Lower leg skin (tissue), 4 donors: ENCODE measurements at regions not wholly inside any gene's neighbourhood (a gene's known extent, or its start where the extent isn't known, plus 50 kb on each side); places are given as distances from the start of the nearest gene placed in this dataset.

ENCODE experiments used
- DNase-seq, 2 donors: peaks; one replicate each; pipeline ENCODE4 v3.0.0-alpha.2; 2019; ENCODE audit warnings: low spot score in 2 of 2
- H3K4me3 ChIP-seq: fragments of 200-600 bp; sonication (generic); 2 replicates; pipeline ENCODE4 v1.5.1; 2017; ENCODE audit warnings: mild to moderate bottlenecking, low read depth; ENCODE audit not compliant: poor library complexity, severe bottlenecking
- POLR2A ChIP-seq, 2 donors: fragments of 450-650 bp; IDR thresholded peaks; one replicate each; pipeline ENCODE4 v1.6.1; 2016 to 2017; ENCODE audit warnings: antibody characterized with exemption in 2 of 2, mild to moderate bottlenecking in 1 of 2, moderate library complexity in 1 of 2
- WGBS, 2 donors: methylation state at CpG; one replicate each; pipeline ENCODE4 v1.1.5; 2018; 5-methylcytosine and 5-hydroxymethylcytosine counted together
- intact Hi-C: fragments of 100-400 bp; cut with DNase I; formaldehyde crosslinking; loops from one replicate; pipeline ENCODE4 v1.15.0; 2023; ENCODE audit warnings: low total_unique reads
- TF ChIP-seq, protein P1 (sequence below), 3 donors: fragments of 450-650 bp; IDR thresholded peaks; one replicate each; pipeline ENCODE4 v1.5.1; 2016; ENCODE audit warnings: antibody characterized with exemption in 3 of 3, mild to moderate bottlenecking in 3 of 3, moderate library complexity in 2 of 3

DNA sequence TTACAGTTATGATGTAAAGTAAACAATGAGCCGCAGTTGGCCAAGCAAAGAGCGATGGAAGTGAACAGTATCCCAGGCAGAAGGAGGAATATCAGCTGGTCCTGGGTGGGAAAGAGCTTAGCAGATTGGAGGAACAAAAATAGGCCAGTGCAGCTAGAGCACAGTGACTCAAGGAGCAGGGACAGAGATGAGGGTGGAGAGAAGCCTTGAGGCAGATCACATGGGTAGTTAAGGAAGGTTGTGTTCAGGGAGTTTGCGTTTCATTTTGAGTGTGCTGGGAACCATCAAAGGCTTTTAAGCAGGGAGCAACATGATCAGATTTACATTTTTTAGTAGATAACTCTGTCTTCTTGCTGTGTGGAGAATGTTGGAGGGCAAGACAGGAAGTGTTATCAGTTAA, 113.6 kb downstream of the OAT start:
- DNase-seq: no peak
- WGBS, 2 donors: 72 to 77% methylated on average over 3 of the region's 3 CpGs

DNA sequence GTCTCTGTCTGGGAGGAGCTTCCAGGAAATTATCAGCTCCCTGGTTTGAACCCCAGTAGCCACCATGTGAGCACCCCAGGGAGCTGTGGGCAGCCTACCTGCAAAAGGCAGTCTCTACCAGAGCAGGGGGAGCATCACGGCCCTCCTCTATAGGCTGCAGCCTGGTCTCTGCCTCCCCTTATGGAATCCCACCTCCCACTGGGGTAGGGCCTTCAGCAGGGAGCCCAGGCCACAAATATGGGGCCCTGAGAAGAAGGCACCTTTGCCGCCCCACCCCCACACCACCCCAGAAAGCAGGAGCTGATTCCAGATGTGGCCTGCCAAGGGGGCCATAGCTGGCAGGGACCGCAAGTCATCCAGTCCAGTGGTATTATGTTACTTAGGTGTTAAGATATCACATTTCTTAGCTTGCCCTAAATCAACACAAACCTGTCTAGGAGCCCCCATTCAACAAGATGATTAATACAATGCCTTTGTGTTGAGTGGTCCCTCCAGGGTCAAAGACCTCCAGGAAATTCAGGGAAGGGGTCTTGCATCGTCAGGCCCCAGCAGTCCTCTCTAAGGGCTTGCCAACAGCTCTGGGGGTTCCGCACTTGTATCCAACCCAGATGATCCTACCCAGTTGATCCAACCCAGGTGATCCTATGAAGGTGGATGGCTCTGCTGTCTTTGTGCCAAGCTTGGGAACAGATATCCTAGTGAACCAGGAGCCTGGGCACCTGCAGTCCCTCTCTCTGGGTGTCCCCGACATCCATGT, 114.9 kb downstream of the OAT start:
- no peak overlapping the region for H3K4me3 ChIP-seq
- TF ChIP-seq POLR2A (IDR thresholded peaks at IDR 0.05): no peak
- WGBS, 2 donors: 95 to 98% methylated on average over 5 to 6 of the region's 6 CpGs
- intact Hi-C loops: no loop called here
- DNase-seq: peak in 1 of 2 donors; percentile 57

More for the DNA sequence above, 113.6 kb downstream of the OAT start:
- TF ChIP-seq, protein P1, sequence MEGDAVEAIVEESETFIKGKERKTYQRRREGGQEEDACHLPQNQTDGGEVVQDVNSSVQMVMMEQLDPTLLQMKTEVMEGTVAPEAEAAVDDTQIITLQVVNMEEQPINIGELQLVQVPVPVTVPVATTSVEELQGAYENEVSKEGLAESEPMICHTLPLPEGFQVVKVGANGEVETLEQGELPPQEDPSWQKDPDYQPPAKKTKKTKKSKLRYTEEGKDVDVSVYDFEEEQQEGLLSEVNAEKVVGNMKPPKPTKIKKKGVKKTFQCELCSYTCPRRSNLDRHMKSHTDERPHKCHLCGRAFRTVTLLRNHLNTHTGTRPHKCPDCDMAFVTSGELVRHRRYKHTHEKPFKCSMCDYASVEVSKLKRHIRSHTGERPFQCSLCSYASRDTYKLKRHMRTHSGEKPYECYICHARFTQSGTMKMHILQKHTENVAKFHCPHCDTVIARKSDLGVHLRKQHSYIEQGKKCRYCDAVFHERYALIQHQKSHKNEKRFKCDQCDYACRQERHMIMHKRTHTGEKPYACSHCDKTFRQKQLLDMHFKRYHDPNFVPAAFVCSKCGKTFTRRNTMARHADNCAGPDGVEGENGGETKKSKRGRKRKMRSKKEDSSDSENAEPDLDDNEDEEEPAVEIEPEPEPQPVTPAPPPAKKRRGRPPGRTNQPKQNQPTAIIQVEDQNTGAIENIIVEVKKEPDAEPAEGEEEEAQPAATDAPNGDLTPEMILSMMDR (IDR thresholded peaks at IDR 0.05): no peak
- TF ChIP-seq POLR2A (IDR thresholded peaks at IDR 0.05): no peak
- H3K4me3 ChIP-seq: no peak overlapping the region
- intact Hi-C loops: no loop called here

DNA sequence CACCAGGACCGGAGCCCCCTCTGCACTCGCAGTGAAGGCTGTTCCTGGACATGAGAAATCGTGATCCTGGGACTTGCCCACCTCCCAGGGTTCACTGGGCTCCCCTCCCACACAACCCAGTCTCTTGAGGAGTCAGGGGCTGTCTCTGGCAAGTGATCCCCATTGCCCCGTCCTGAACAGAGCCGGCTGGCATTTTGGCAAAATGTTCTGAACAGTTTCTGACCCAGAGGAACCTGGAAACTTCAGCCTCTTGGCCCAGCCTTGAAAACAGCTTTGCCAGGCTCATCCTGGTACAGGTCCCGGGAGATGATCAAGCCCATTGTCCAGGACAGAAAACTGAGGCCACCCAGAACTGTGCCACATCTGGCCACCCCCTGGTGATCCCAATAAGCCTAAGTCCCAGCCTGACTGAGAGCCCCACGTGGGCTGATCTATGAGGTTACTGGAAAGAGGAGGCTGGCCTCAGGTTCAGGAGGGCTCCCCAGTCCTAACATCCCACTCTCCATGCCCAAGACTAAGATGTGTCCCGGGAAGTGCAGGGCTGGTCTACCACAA, 115.7 kb downstream of the OAT start:
- TF ChIP-seq, protein P1 (IDR thresholded peaks at IDR 0.05): no peak
- no peak for TF ChIP-seq POLR2A (IDR thresholded peaks at IDR 0.05)
- WGBS, 2 donors: 84 to 88% methylated on average over 6 to 8 of the region's 8 CpGs
- DNase-seq: peak in 1 of 2 donors; percentile 80
- no peak overlapping the region for H3K4me3 ChIP-seq
- intact Hi-C loops: no loop called here

DNA sequence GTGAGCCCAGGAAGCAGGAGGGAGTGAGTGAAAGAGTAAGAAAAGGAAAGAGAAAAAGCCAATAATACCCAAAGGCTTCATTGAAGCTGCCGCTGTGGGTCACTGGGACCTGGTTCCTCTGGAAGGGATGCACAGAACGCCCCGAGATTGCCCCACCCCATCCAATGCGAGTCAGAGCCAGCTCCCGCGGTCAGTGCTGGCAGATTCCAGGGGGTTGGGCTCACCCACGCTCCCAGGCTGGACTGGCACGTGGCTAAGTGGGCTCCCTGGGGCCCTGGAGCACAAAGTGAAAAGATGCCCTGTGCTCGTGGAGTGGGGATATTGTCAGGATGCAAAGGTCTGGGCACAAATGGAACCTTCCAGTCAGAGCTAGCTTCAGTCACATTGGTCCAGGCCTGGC, 117.0 kb downstream of the OAT start:
- WGBS, 2 donors: 87 to 96% methylated on average over 9 of the region's 9 CpGs
- intact Hi-C loops: no loop called here
- no peak for TF ChIP-seq POLR2A (IDR thresholded peaks at IDR 0.05)
- TF ChIP-seq, protein P1 (IDR thresholded peaks at IDR 0.05): no peak
- no peak overlapping the region for H3K4me3 ChIP-seq
- DNase-seq: peak in 1 of 2 donors; percentile 78

DNA sequence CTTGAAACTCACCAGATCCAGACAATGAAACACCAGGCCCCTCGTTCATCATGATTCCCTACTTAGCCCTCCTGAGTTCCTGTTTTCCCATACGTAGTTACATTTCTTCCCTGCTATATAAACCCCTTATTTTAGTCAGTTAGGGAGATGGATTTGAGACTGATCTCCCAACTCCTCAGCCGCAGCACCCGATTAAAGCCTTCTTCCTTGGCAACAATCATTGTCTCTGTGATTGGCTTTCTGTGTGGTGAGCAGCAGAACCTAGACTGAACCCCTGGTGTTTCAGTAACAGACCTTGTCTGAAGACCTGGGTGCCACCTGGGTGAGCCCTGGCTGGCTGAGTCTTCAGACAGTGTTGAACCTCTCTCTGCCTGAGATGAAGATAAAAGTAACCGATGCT, 118.0 kb downstream of the OAT start:
- intact Hi-C loops: no loop called here
- no peak overlapping the region for H3K4me3 ChIP-seq
- TF ChIP-seq, protein P1 (IDR thresholded peaks at IDR 0.05): no peak
- TF ChIP-seq POLR2A (IDR thresholded peaks at IDR 0.05): no peak
- 95 to 97% methylated on average over 5 of the region's 5 CpGs for WGBS, 2 donors
- DNase-seq: no peak

DNA sequence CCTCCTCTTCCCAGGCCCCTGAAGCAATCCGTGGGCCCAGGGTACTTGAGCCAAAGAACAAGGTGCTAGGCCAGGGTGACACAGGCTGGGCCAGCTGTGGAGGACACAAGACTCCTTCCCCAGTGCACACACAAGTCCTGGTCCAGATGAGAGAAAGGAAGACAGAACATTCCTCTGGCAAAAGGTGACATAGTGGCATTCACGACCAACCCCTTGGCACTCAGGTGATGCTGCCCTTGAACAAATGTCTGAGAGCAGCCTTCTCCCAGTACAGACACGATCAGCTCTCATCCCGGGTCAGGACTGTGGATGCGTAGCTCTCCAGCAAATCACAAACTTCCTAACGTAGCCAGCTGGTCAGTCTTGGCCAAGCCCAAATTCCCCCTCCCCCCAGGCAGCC, 118.5 kb downstream of the OAT start:
- no peak overlapping the region for H3K4me3 ChIP-seq
- 75 to 83% methylated on average over 6 of the region's 6 CpGs for WGBS, 2 donors
- intact Hi-C loops: no loop called here
- no peak for TF ChIP-seq POLR2A (IDR thresholded peaks at IDR 0.05)
- TF ChIP-seq, protein P1 (IDR thresholded peaks at IDR 0.05): no peak
- DNase-seq: peak in 1 of 2 donors; percentile 52
